GM12878 (cell line): ENCODE measurements at regions not wholly inside any gene's neighbourhood (a gene's known extent, or its start where the extent isn't known, plus 50 kb on each side); places are given as distances from the start of the nearest gene placed in this dataset.

ENCODE experiments used
- ATAC-seq: fragments of 200-7000 bp; cut with Tn5 transposase; 3 replicates; pipeline ENCODE4 v1.9.1; 2020; ENCODE audit warnings: mild to moderate bottlenecking, moderate library complexity
- BruUV-seq: library from RNA; stranded (reverse); fragments of 400-500 nt; replicated peaks from 2 replicates; lab custom pipeline; 2021; lab: Mats Ljungman, UMichigan
- CTCF ChIA-PET: fragments of 300-600 bp; sonication (Branson Sonifier 250); formaldehyde crosslinking; extraction: SDS; loops from one replicate; lab custom pipeline; 2021; ENCODE audit warnings: inconsistent platforms; lab: Yijun Ruan, JAX
- POLR2A ChIA-PET: fragments of 350-600 bp; formaldehyde crosslinking; extraction: SDS; loops from one replicate; lab custom pipeline; 2021; ENCODE audit warnings: inconsistent platforms; lab: Charles Lee
- RAD21 ChIA-PET: fragments of 300-600 bp; sonication (Branson Sonifier 250); formaldehyde crosslinking; loops from one replicate; lab custom pipeline; 2023; ENCODE audit warnings: antibody characterized with exemption; ENCODE audit not compliant: unreplicated experiment; lab: Charles Lee
- SMC1A ChIA-PET: fragments of 300-600 bp; sonication (Branson Sonifier 250); formaldehyde crosslinking; loops from one replicate; lab custom pipeline; 2023; ENCODE audit not compliant: unreplicated experiment, uncharacterized antibody; lab: Charles Lee
- DNase-seq: peaks from one replicate; pipeline ENCODE4 v3.0.0-alpha.2; 2011; ENCODE audit warnings: low read depth, low spot score
- FAIRE-seq: peaks from 3 replicates; lab custom pipeline; 2011; peaks lifted over from hg19 to GRCh38; lab: Jason Lieb, UNC
- H2AFZ ChIP-seq: 2 replicates; pipeline ENCODE4 v1.6.0; 2011; ENCODE audit warnings: low read depth, low read length, control low read depth; ENCODE audit not compliant: control insufficient read depth
- H3K27ac ChIP-seq: 2 replicates; pipeline ENCODE4 v1.5.1; 2011; ENCODE audit warnings: control low read depth; ENCODE audit not compliant: control insufficient read depth, insufficient read depth
- H3K27me3 ChIP-seq, 2 experiments: replicated peaks in 1 of 2; 2 replicates each; pipeline versions ENCODE4 v1.6.0 to v1.6.1; 2011; ENCODE audit warnings: low read length in 1 of 2; ENCODE audit not compliant: control insufficient read depth in 2 of 2, insufficient read depth in 2 of 2
- H3K36me3 ChIP-seq, 2 experiments: 2 replicates each; pipeline ENCODE4 v1.5.1; 2011; ENCODE audit warnings: low read length in 1 of 2; ENCODE audit not compliant: control insufficient read depth in 2 of 2, insufficient read depth in 2 of 2
- H3K4me1 ChIP-seq: 2 replicates; pipeline ENCODE4 v1.6.1; 2011; ENCODE audit warnings: mild to moderate bottlenecking, low read length, moderate library complexity, mixed read lengths; ENCODE audit not compliant: control insufficient read depth, insufficient read depth
- H3K4me2 ChIP-seq: 2 replicates; pipeline ENCODE4 v1.6.0; 2011; ENCODE audit warnings: control low read depth; ENCODE audit not compliant: control insufficient read depth, insufficient read depth
- H3K4me3 ChIP-seq: fragments of 200-600 bp; sonication (generic); 2 replicates; pipeline ENCODE4 v1.5.1; 2016
- H3K79me2 ChIP-seq: 2 replicates; pipeline ENCODE4 v1.6.0; 2011; ENCODE audit warnings: low read length; ENCODE audit not compliant: control insufficient read depth, insufficient read depth
- H3K9ac ChIP-seq: 2 replicates; pipeline ENCODE4 v1.8.0; 2011; ENCODE audit warnings: low read length, control low read depth, mixed read lengths; ENCODE audit not compliant: control insufficient read depth, insufficient read depth
- H3K9me3 ChIP-seq: replicated peaks from 3 replicates; pipeline ENCODE4 v1.5.1; 2011; ENCODE audit warnings: mild to moderate bottlenecking, low read length; ENCODE audit not compliant: control insufficient read depth, insufficient read depth
- H4K20me1 ChIP-seq: 2 replicates; pipeline ENCODE4 v1.6.0; 2011; ENCODE audit not compliant: control insufficient read depth, insufficient read depth
- BRCA1 ChIP-seq: IDR thresholded peaks from 2 replicates; pipeline ENCODE4 v1.6.1; 2011; ENCODE audit warnings: low read depth, low read length, improper control_type of control experiment
- CBX3 ChIP-seq: fragments of 200-600 bp; sonication (generic); IDR thresholded peaks from 2 replicates; pipeline ENCODE4 v1.6.1; 2016; ENCODE audit warnings: low read depth, borderline replicate concordance
- CHD4 ChIP-seq: fragments of 200-600 bp; sonication (generic); IDR thresholded peaks from 2 replicates; pipeline ENCODE4 v1.6.1; 2016; ENCODE audit warnings: mild to moderate bottlenecking
- EGR1 ChIP-seq, 2 experiments: IDR thresholded peaks; 1 replicate in 1 of 2; 2 replicates in 1 of 2; pipeline ENCODE4 v1.6.1; 2011 to 2012; ENCODE audit warnings: low read depth in 2 of 2, low read length in 2 of 2, borderline replicate concordance in 1 of 2, mild to moderate bottlenecking in 1 of 2, moderate library complexity in 1 of 2
- EP300 ChIP-seq, 2 experiments: fragments of 150-350 bp in 1 of 2; IDR thresholded peaks; 2 replicates each; pipeline ENCODE4 v1.6.1; 2011 to 2012; ENCODE audit warnings: low read depth in 2 of 2, low read length in 2 of 2, borderline replicate concordance in 1 of 2, improper control_type of control experiment in 1 of 2, inconsistent platforms in 1 of 2; ENCODE audit not compliant: control insufficient read depth in 1 of 2
- FOXM1 ChIP-seq: IDR thresholded peaks from 2 replicates; pipeline ENCODE4 v1.6.1; 2012; ENCODE audit warnings: low read depth, mild to moderate bottlenecking, inconsistent platforms, low read length, moderate library complexity
- MTA2 ChIP-seq: fragments of 450-650 bp; IDR thresholded peaks from 2 replicates; pipeline ENCODE4 v1.6.1; 2016; ENCODE audit warnings: low read depth, mild to moderate bottlenecking, moderate library complexity
- NR2C2 ChIP-seq: IDR thresholded peaks from 2 replicates; pipeline ENCODE4 v1.6.1; 2011; ENCODE audit warnings: borderline replicate concordance, low read depth; ENCODE audit not compliant: control insufficient read depth, insufficient read length
- NRF1 ChIP-seq: conservative IDR thresholded peaks from 2 replicates; pipeline ENCODE4 v1.6.1; 2011; ENCODE audit warnings: mild to moderate bottlenecking, low read depth, low read length, improper control_type of control experiment
- RFX5 ChIP-seq: IDR thresholded peaks from 2 replicates; pipeline ENCODE4 v1.6.1; 2011; ENCODE audit warnings: low read depth, low read length, improper control_type of control experiment
- SMARCA5 ChIP-seq: fragments of 450-650 bp; IDR thresholded peaks from 2 replicates; pipeline ENCODE4 v1.6.1; 2017; ENCODE audit warnings: mild to moderate bottlenecking
- SREBF2 ChIP-seq: IDR thresholded peaks from 2 replicates; pipeline ENCODE4 v1.6.1; 2012; ENCODE audit warnings: mild to moderate bottlenecking, low read length
- TCF3 ChIP-seq: IDR thresholded peaks from 2 replicates; pipeline ENCODE4 v1.6.1; 2012; ENCODE audit warnings: low read depth, mild to moderate bottlenecking, low read length, borderline replicate concordance; ENCODE audit not compliant: insufficient read depth
- ZBTB40 ChIP-seq: fragments of 450-650 bp; IDR thresholded peaks from 2 replicates; pipeline ENCODE4 v1.6.1; 2016; ENCODE audit warnings: mild to moderate bottlenecking, moderate library complexity, borderline replicate concordance
- ZNF622 ChIP-seq: fragments of 450-650 bp; IDR thresholded peaks from 2 replicates; pipeline ENCODE4 v1.6.1; 2017; ENCODE audit warnings: mild to moderate bottlenecking, inconsistent platforms
- WGBS: methylation state at CpG from one replicate; pipeline ENCODE4 v1.1.6; 2016; ENCODE audit warnings: low lambda C conversion rate; ENCODE audit not compliant: insufficient replicate concordance, insufficient coverage; ENCODE audit errors: missing lambda C conversion rate; 5-methylcytosine and 5-hydroxymethylcytosine counted together
- in situ Hi-C: fragments of 300-500 bp; cut with MboI; formaldehyde crosslinking; loops from 9 replicates; pipeline ENCODE4 v1.14.3; 2018; ENCODE audit warnings: mixed read lengths
- intact Hi-C: fragments of 100-400 bp; cut with micrococcal nuclease; formaldehyde crosslinking; loops from one replicate; pipeline ENCODE4 v1.14.2; 2022; ENCODE audit not compliant: unreplicated experiment

GRCh38 chr15:59867086-59867855 lies 136.8 kb upstream of the FOXB1 start:
- no peak overlapping the region for H2AFZ ChIP-seq
- intact Hi-C loops (no loop called here), in situ Hi-C loops (no loop called here)
- H3K36me3 ChIP-seq = no peaks in the 10 kb centered on the region
- H3K27me3 ChIP-seq = no peaks in the 10 kb centered on the region
- no peak for FAIRE-seq
- ChIA-PET POLR2A (no interaction called here), CTCF (no interaction called here), SMC1A (no interaction called here), RAD21 (no interaction called here)
- no peaks in the 10 kb centered on the region for H3K9me3 ChIP-seq
- H3K4me1 ChIP-seq = no peaks in the 10 kb centered on the region
- WGBS = 16% methylated on average over 5 of the region's 5 CpGs
- no peak for DNase-seq
- TF ChIP-seq CHD4 (no peak), TCF3 (no peak), CBX3 (no peak)
- H4K20me1 ChIP-seq = no peaks in the 10 kb centered on the region
- BruUV-seq = no TSS peak
- H3K27ac ChIP-seq = no peak overlapping the region
- H3K9ac ChIP-seq = no peak overlapping the region
- no peak overlapping the region for H3K4me3 ChIP-seq
- no peak for ATAC-seq
- H3K4me2 ChIP-seq = no peak overlapping the region
- no peaks in the 10 kb centered on the region for H3K79me2 ChIP-seq

- no peak for DNase-seq
- POLR2A ChIA-PET = no interaction called here
- H3K27ac ChIP-seq = no peak overlapping the region
- in situ Hi-C loops (no loop called here), intact Hi-C loops (no loop called here)
- no peak for ATAC-seq
- CTCF ChIA-PET = no interaction called here
- SMC1A ChIA-PET = no interaction called here
- H4K20me1 ChIP-seq = no peaks in the 10 kb centered on the region
- no peaks in the 10 kb centered on the region for H3K9me3 ChIP-seq
- H3K4me3 ChIP-seq = no peak overlapping the region
- no peaks in the 10 kb centered on the region for H3K4me1 ChIP-seq
- H2AFZ ChIP-seq = no peak overlapping the region
- 14% methylated on average over 4 of the region's 4 CpGs for WGBS
- no peak overlapping the region for H3K9ac ChIP-seq
- BruUV-seq = no TSS peak
- RAD21 ChIA-PET = no interaction called here
- no peak for FAIRE-seq
- H3K36me3 ChIP-seq = no peaks in the 10 kb centered on the region
- H3K79me2 ChIP-seq = no peaks in the 10 kb centered on the region
- no peak overlapping the region for H3K4me2 ChIP-seq
- H3K27me3 ChIP-seq = no peaks in the 10 kb centered on the region
- TF ChIP-seq NR2C2 (no peak), RFX5 (no peak), EGR1 (IDR thresholded peaks at IDR 0.05; ENCODE audit: borderline replicate concordance in 1 of 2, low read depth in 2 of 2, low read length in 2 of 2) (no peak), BRCA1 (no peak), ZNF622 (no peak), ZBTB40 (no peak), MTA2 (no peak), SMARCA5 (no peak), SREBF2 (no peak), FOXM1 (no peak), NRF1 (no peak), EP300 (IDR thresholded peaks at IDR 0.05; ENCODE audit: borderline replicate concordance in 1 of 2, control insufficient read depth in 1 of 2, low read depth in 2 of 2, low read length in 2 of 2) (no peak)
Observed at GRCh38 chr15:59866642-59867041, 137.5 kb upstream of the FOXB1 start.
